Stimulated activated CD8-positive, alpha-beta memory T cell treated with anti-CD3 and anti-CD28 coated beads, Interleukin-15, amount 100 ng/mL, for 48 hours (primary cell): ENCODE measurements at regions not wholly inside any gene's neighbourhood (a gene's known extent, or its start where the extent isn't known, plus 50 kb on each side); places are given as distances from the start of the nearest gene placed in this dataset.
"Not testable (repeated sequence)": the region's sequence is repeated elsewhere in the genome, so short reads cannot be mapped to it uniquely, and the experiment has no call there.

ENCODE experiments used
- DNase-seq, 2 donors: peaks; one replicate each; pipeline ENCODE4 v3.0.0-alpha.2; 2020; ENCODE audit warnings: low read depth in 2 of 2

DNA sequence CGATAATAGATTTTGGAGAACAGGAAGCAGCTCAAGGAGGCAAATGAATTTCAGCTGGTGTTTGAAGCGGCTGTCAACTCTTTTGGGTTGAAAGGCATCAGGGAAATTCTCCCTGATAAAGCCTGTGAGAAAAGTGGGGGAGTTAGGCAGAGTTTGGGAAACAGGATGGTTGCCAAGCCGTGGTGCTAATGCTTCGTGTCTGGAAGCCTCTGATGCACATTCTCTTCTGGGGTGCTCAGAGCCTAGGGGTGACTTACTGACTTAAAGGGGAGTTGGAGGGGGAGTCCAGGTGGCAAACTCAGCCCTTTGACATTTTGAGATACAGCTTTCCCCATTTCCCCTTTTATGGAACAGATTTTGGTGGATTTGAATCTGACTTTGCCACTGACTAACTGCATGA is 202.5 kb upstream of the CLINT1 start:
- no peak for DNase-seq

DNA sequence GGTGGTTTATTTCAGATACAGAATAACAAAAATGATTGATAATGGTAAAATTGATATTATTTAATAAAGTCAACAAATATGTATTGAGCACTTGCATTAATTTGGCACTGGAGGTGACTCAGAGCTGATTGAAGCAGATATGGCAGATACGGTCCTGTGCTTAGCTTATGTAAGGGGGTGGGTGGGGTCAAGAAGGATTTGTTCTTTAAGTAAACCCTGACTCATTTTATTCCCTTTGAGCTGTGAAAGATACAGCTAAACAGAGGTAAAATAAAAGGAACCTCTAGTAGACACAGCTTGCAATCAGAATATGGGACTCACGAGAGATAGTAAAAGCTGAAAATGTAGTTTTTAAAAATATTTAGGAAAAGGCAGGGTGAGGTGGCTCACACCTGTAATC is 201.3 kb upstream of the CLINT1 start:
- DNase-seq = no peak

DNA sequence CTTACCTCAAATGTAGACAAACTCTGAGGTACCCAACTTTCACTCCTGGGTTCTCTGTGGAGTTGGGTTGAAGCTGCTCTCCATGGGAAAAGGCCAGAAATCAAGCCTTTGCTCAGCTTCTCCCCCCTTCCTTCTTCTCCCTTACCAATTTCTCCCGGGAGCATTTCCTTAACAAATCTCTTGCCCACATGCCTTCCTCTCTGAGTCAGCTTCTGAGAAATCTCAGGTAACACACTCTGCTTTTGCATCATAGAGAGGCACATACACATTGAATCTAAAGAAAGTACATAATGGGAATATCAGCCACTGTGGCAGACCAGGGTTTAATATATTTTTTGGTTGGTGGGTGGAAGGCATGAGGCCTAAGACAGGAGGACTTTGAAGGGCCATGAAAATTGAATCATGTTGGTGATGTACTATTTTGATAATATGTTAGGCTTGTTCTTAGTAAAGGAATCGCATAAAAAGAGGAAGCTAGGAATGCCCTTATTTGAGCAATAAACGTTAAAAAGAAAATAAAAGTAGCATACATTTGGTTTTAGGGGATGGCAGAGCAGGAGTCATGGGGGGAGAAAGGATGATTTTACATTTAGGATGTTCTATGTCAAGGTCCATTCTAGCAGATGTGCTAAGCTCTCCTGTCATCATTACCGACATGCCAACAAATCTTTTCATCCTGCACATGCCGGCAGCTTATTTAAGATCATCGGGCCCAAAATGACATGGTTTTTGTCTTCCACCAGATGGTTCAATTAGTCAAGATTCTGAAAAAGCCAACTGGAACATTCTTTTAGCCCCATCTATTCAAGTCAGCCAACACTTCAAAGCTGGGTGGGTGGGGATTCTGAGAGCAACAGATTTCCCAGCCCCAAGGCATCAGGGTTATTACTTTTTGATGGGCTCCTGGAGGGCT is 199.5 kb upstream of the CLINT1 start:
- no peak for DNase-seq

DNA sequence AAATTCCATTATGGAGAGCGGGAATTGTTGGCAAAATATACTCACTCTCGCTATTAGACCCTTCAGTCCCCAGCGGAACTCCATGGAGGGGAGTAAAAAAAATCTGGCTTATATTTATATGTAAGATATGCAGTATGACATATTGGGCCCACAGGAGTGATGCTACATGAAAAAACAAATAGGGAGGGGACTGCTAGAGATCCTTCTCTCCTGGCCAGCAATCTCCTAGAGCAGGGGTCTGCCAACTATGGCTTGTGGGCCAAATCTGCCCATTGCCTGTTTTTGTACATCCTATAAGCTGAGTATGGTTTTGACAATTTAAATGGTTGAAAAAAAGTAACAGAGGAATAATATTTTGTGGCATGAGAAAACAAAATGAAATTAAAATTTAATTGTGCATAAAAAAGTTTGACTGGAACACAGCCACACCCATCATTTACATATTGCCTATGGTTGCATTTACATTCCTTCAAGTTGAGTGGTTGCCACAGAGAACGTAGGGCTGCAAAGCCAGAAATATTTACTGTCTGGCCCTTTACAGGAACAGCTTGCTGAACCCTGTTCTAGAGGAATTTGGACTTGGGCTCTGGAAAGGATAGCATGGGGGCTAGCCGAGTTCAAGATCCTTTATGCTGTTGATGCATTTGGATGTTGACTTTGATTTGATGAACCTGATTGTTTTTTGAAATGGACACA is 197.3 kb upstream of the CLINT1 start:
- DNase-seq = no peak

DNA sequence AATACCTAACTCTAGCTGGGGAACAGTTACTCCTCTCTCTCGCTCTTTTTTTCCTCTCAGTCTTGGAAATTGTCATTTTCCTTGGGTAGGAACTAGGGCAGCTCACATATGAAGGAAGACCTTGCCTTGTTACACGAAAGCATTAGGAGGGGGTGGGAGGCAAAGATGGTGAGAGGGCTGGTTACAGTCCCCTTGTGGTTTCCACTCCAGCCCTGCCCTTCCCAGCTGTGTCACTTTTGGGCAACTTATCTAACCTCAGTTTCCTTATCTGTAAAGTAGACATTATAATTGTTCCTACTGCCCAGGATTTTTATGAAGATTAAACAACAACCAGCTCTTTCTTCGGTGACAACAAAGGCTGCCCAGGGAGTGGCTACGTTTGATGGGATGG is 196.2 kb upstream of the CLINT1 start:
- DNase-seq = no peak

DNA sequence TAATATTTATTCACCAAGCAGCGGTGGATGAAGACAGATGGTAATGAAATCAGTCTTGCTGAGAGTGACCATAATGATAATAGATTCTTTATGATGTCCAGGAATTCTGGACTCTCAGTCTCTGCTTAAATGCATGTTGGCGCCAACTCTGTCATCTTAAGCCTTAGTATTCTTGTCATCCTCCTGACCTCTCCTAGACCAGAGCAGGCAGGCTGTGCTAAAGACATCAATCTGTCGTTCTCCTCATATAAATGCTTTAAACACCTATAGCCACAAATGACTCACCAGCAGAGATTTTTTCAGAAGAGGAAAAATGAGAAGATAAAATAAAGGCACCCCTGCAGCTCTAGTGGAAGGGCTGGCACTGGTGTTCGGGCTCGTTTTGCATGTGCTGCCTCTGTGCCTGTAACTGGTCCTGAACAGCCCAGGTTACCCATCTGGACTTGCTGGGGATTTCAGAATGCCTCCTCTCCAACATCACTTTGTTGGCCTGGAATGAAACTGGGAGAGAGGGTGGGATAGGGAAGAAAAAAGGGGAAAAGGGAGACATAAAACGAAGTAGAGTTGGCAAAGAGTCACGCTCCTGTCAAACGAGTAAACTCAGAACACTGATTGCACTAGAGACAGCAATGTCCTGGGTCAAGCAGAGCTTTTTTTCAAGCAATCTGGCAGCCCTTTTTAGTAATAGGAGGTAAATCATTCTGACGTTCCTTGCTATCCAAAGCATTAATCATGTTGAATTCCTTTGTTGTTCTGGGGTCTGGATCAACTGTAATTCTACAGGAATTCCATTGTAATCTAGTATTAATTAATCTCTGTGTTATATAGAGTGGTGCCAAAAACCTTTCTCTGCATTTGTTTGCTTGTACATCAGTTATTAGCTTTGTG is 195.5 kb upstream of the CLINT1 start:
- no peak for DNase-seq

DNA sequence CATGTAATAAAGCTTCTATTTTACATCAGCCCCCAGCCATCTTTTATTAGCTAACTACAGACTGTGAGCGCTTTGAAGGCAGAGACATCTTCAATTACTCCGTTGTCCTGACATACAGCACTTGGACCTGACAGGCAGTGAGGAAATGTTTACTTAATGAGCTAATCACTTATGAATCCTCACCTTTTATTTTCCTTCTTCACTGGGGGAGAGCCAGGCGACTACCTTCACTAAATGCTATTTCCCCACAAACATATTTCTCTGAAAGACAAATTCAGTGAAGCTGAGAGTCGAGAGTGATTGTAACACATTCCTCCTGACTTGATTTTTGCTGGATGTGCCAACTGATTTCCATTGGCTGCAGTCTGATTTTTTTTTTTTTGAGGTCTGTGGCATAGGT is 192.1 kb upstream of the CLINT1 start:
- no peak for DNase-seq

DNA sequence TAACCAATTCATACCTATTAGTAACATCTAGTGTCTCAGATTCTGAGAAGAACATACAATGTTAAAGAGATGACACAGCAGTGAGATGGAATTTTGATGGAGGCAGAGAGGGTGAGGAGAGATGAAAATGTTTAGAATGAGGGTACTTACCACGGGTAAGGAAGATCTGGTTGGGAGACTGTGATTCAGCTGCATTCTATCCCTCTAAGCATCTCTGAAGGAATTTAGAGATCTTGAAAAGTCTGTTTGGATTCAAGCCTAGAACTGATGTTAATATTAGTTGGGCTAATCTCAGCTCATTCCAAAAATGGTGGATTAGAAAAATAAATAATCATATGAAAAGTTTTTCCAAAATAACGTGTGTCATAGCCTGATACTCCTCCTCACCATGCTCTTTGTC is 191.5 kb upstream of the CLINT1 start:
- DNase-seq = no peak

DNA sequence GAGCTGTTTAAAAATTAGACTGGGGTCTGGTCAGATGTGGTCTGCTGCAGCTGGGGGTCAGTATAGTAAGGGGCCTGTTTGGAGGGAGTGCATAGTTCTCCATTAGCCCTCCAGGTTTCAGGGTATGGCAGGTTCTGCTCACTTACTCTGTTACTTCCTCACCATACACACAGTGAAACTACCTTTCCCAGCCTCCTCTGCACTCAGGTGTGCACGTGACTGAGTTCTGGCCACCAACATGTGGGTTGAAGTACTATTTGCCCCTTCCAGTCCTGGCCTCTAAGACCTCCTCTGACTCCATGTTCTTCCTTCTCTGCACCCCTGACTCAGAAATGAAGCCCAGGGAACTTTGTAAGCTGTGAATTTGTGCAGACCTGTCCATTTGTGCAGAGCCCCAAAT is 190.5 kb upstream of the CLINT1 start:
- no peak for DNase-seq

DNA sequence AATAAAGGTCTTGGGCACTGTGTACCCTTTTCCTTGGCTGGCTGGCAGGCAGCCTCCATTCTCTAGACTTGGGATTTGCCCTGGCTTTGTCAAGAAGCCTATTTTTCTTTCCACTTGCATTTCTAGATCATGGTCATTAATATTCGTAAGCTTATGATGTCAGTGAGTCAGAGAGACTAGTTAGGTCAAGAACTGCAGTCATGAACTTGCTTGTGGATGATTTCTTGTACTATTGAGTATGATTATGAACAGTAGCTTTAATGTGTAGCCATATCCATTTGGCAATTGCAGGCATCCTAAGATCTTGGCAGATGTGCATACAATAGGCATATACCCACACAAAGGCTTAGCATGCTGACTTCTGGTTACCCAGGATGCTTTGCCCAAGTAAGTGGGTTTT is 186.8 kb upstream of the CLINT1 start:
- no peak for DNase-seq

DNA sequence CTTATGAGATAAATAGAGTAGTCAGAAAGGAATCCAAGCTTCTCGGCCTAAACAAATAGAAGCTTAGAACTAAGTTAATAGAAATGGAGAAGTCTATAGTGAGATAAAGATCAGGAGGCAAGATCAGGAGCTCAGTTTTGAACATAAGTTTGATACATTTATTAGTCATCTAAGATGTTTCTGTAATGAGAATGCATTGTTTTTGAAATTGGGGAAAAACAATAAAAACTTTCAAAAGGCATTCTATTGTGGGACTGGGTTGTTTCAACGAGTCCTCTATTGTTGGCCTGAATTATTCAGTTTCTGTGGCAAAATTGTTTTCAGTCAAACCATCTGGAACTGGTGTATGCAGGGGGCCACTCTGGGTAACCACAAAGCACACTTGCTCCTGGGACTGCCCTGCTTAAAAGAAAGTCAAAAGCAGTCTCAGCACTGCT is 181.0 kb upstream of the CLINT1 start:
- DNase-seq = no peak

DNA sequence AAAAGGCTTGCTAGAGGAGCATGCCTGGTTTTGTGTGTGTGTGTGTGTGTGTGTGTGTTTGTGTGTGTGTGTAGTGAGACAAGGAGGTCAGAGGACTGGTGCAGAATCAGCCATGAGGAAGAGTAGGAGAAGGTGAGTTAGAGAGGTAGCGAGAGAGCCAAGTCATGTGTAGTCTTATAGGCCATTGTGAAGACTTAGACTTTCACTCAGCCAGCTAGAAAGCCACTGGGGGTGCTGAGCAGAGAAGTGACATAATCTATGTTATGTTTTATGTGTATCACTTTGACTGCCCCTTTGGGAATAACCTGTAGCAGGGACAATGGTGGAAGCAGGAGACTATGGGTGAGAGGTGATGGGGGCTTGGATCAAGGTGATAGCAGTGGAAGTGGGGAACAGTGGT is 180.5 kb upstream of the CLINT1 start:
- no peak for DNase-seq

DNA sequence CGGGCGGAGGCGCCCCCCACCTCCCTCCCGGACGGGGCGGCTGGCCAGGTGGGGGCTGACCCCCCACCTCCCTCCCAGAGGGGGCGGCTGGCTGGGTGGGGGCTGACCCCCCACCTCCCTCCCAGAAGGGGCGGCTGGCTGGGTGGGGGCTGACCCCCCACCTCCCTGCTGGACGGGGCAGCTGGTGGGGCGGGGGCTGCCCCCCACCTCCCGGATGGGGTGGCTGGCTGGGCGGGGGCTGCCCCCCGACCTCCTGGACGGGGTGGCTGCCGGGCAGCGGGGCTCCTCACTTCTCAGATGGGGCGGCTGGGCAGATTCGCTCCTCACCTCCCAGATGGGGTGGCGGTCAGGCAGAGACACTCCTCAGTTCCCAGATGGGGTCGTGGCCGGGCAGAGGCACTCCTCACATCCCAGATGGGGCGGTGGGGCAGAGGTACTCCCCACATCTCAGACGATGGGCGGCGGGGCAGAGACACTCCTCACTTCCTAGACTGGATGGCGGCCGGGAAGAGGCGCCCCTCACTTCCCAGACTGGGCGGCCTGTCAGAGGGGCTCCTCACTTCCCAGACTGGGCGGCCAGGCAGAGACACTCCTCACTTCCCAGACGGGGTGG is 178.1 kb upstream of the CLINT1 start:
- not testable (repeated sequence) for DNase-seq

DNA sequence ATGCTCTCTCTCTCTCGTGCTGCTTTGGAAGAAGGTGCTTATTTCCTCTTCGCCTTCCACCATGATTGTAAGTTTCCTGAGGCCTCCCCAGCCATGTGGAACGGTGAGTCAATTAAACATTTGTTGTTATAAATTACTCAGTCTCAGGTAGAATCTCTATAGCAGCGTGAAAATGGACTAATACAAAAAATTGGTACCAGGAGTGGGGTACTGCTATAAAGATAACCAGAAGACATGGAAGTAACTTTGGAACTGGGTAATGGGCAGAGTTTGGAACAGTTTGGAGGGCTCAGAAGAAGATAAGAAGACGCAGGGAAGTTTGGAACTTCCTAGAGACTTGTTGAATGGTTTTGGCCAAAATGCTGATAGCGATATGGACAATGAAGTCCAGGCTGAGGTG is 175.6 kb upstream of the CLINT1 start:
- not testable (repeated sequence) for DNase-seq

DNA sequence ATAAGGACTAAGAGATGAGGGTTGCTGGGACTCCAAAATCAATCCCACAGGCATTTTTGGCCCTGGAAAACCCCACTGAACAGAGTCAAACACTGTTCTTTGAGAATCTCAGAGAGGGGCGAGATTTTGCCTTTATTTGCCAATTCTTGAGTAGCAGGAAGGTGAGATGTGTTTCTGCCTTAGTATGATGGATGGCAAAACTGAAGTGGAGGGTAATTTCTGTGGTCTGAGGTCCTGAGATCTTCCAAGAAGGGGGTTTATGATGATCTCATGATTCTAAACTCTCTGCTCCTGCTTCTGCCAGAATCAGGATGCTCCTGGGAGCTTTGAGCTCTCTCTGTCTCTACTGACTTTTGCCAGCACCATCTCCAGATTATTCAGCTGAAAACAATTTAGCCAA is 174.8 kb upstream of the CLINT1 start:
- no peak for DNase-seq

DNA sequence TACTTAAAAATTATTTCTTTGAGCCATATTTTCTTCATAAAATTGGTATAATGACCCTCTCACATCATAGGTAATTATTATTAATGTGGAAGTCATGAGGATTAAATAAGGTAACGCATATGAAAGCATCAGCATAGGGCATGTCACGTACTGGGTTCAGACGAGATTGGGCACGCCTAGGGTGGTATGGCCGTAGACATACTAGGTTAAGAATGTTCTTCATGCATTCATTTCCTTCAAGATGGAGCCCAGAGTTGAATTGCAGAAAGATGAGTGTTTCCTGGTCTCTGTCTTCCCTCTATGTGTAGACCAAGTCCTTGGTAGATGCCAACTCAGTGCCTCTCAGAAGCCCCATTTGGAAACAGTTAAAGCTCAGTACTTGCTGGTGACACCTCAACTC is 174.1 kb upstream of the CLINT1 start:
- DNase-seq = no peak

DNA sequence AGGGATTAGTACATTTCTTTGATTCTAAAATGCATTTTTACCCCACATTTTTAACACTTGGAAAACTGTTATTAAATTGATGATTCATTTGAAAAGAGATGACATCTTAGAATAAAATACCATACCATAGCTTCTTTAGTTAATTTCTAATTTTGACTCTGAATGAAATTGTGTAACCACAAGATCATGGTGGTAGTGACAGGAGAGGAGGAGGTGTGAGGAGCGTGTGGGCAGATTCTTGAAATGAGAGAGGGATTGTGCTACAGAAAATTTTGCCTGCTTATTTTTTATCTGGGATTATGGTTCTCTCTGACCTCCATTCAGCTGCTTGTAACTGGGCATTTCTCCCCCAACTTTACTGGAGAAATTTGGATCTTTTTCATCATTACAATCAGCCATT is 173.3 kb upstream of the CLINT1 start:
- DNase-seq = no peak

DNA sequence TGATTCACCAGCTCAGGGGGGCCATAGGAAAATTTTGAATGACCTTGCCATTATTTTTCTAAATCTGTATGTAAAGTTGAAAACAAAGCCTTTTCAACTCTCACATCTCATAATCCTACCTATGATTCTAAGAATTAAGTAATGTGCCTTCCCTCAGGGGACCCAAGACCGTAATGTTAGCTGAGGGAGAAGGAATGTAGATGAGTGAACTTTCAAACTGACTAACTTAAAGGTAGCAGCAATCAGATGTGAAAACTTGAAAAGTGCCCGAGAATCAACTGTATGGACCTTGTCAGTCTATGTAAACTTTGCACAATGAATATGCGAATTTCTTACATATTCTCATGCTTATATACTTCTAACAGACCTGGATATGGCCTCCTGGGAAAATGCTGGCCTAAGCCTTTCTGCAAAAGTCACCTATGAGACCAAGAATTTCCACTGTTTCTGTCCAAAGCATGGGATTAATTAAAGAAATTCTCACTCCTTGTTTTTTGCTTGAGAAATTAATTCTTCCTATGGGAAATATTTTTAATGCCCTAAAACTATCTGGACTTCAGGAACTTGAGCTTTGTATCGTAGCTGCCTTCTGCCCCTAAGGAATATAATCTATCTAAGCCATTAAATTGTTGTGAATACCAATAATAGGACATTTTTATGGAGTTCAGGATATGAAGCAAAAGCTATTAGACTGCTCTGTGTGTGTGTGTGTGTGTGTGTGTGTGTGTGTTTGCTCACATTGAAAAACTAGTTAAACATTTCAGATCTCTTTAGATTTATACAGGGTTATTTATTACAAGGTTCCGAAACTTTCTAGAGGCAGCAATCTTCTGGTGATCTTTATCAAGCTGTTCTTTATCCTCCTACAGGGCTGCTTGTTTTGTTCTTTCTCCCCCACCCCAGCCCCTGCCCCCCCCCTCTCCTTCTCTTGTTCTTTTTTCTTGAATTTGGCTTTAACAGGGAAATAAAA is 169.1 kb upstream of the CLINT1 start:
- no peak for DNase-seq

DNA sequence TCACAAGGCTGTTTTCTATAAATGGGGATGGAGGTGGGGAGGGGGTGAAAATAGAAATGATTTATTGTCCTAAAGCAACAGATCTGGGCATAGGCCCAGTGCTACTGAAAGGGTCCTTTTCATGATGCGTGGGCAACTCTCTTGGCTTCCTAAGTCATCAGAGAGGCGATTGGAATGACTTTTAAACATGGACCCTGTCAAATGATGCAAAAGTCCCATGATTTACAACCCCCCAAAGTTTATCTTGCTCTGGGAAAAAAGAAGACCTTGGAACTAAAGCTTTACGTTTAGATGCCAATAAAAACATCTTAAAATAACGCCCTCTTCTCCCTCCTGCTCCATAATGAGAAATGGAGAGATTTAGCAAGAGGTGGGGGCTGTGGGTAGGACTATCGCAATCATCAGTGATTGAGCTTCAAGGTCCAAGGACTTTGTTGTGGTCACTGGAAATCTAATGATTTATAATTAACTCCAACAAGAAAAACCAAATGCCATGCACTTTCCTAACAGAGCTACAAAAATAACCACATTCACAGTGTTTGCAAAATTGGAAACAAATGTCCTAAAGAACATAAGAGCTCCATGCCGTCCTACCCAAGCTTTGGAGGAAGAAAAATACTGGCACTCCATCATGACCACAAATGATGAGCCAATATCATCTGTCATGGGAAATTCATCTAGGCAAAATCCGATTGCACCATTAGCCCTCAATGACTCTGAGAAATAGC is 167.5 kb upstream of the CLINT1 start:
- no peak for DNase-seq

DNA sequence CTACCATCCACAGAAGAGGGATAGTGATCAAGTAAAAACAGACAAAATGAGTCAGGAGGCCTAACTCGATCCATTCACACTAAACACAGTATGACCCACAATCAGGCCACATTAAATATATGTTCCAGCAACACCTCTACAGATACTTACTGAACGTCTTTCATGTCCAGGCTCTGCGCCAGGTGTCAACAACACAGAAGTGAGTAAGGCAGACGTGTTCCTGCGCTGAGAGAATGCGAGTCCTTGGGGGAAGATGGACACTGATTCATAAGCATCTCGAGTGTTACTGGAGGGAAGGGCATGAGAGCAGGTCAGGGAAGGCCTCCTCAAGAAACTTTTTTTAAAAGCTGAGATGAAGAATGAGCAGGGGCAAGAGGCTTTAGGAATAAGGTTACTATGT is 164.3 kb upstream of the CLINT1 start:
- DNase-seq = no peak
